IMR-90 (cell line): ENCODE measurements at regions not wholly inside any gene's neighbourhood (a gene's known extent, or its start where the extent isn't known, plus 50 kb on each side); places are given as distances from the start of the nearest gene placed in this dataset.

Experiments used
- ATAC-seq: fragments of 200-7000 bp; cut with Tn5 transposase; 2 replicates; pipeline ENCODE4 v1.9.1; 2020; ENCODE audit warnings: low read depth, mild to moderate bottlenecking, moderate library complexity
- BruUV-seq: library from RNA; stranded (reverse); fragments of 400-500 nt; replicated peaks from 2 replicates; lab custom pipeline; 2021; lab: Mats Ljungman, UMichigan
- CTCF ChIA-PET: fragments of 300-600 bp; formaldehyde crosslinking; extraction: SDS; loops from one replicate; lab custom pipeline; 2021; ENCODE audit warnings: antibody characterized with exemption; lab: Yijun Ruan, JAX
- POLR2A ChIA-PET: fragments of 300-600 bp; sonication (Branson Sonifier 250); formaldehyde crosslinking; loops from one replicate; lab custom pipeline; 2022; ENCODE audit warnings: antibody characterized with exemption; ENCODE audit not compliant: unreplicated experiment; lab: Charles Lee
- DNase-seq: peaks from one replicate; pipeline ENCODE4 v3.0.0; 2013
- H2AFZ ChIP-seq: replicated peaks from 2 replicates; pipeline ENCODE3; 2013; ENCODE audit warnings: low read length, mild to moderate bottlenecking; ENCODE audit not compliant: poor library complexity
- H2AK5ac ChIP-seq: 2 replicates; pipeline ENCODE4 v1.6.1; 2013; ENCODE audit warnings: low read depth, low read length, inconsistent platforms
- H2AK9ac ChIP-seq: replicated peaks from 2 replicates; pipeline ENCODE3; 2013; ENCODE audit warnings: mild to moderate bottlenecking, low read depth, low read length, moderate library complexity; ENCODE audit not compliant: poor library complexity
- H2BK120ac ChIP-seq: 2 replicates; pipeline ENCODE4 v1.6.1; 2013; ENCODE audit warnings: low read depth, low read length, inconsistent platforms
- H2BK15ac ChIP-seq: 3 replicates; pipeline ENCODE4 v1.6.1; 2013; ENCODE audit warnings: low read depth, low read length, inconsistent platforms
- H2BK20ac ChIP-seq: 2 replicates; pipeline ENCODE4 v1.6.1; 2013; ENCODE audit warnings: low read depth, mild to moderate bottlenecking, inconsistent platforms, low read length, moderate library complexity
- H2BK5ac ChIP-seq: 2 replicates; pipeline ENCODE4 v1.6.1; 2013; ENCODE audit warnings: mild to moderate bottlenecking, low read depth, low read length, inconsistent platforms; ENCODE audit not compliant: poor library complexity, severe bottlenecking
- H3K14ac ChIP-seq: replicated peaks from 2 replicates; pipeline ENCODE4 v1.6.1; 2013; ENCODE audit warnings: low read depth, low read length, inconsistent platforms
- H3K18ac ChIP-seq: 2 replicates; pipeline ENCODE4 v1.6.1; 2013; ENCODE audit warnings: low read depth, low read length, control low read depth
- H3K23ac ChIP-seq: 2 replicates; pipeline ENCODE4 v1.6.1; 2013; ENCODE audit warnings: low read depth, low read length, inconsistent platforms
- H3K27ac ChIP-seq: 2 replicates; pipeline ENCODE4 v1.5.1; 2013; ENCODE audit warnings: mild to moderate bottlenecking, control low read depth, low read length; ENCODE audit not compliant: insufficient read depth
- H3K27me3 ChIP-seq: 2 replicates; pipeline ENCODE4 v1.6.1; 2013; ENCODE audit warnings: low read length; ENCODE audit not compliant: control insufficient read depth, insufficient read depth
- H3K36me3 ChIP-seq: 2 replicates; pipeline ENCODE4 v1.6.1; 2013; ENCODE audit warnings: low read length, mixed read lengths; ENCODE audit not compliant: control insufficient read depth, insufficient read depth
- H3K4ac ChIP-seq: 2 replicates; pipeline ENCODE4 v1.6.1; 2013; ENCODE audit warnings: low read depth, low read length, inconsistent platforms
- H3K4me1 ChIP-seq: 2 replicates; pipeline ENCODE4 v1.6.1; 2013; ENCODE audit warnings: low read length, mixed read lengths; ENCODE audit not compliant: control insufficient read depth, insufficient read depth
- H3K4me2 ChIP-seq: 2 replicates; pipeline ENCODE4 v1.6.1; 2013; ENCODE audit warnings: low read depth, mild to moderate bottlenecking, control low read depth, low read length, moderate library complexity
- H3K4me3 ChIP-seq: 2 replicates; pipeline ENCODE4 v1.5.1; 2013; ENCODE audit warnings: low read depth, mild to moderate bottlenecking, control low read depth, low read length, moderate library complexity; ENCODE audit not compliant: insufficient read depth
- H3K56ac ChIP-seq: 2 replicates; pipeline ENCODE4 v1.6.1; 2013; ENCODE audit warnings: low read length, inconsistent platforms; ENCODE audit not compliant: insufficient read depth; ENCODE audit errors: extremely low read depth
- H3K79me1 ChIP-seq, 2 experiments: 2 replicates each; pipeline ENCODE4 v1.6.1; 2013; ENCODE audit warnings: low read length in 2 of 2, inconsistent platforms in 1 of 2, low read depth in 1 of 2
- H3K9ac ChIP-seq: 2 replicates; pipeline ENCODE4 v1.6.1; 2013; ENCODE audit warnings: low read depth, low read length, control low read depth
- H3K9me1 ChIP-seq: 2 replicates; pipeline ENCODE4 v1.6.1; 2013; ENCODE audit warnings: low read length, inconsistent platforms; ENCODE audit not compliant: insufficient read depth
- H3K9me3 ChIP-seq: 2 replicates; pipeline ENCODE4 v1.6.1; 2013; ENCODE audit warnings: low read length; ENCODE audit not compliant: control insufficient read depth, insufficient read depth
- H4K20me1 ChIP-seq: 2 replicates; pipeline ENCODE4 v1.6.1; 2013; ENCODE audit warnings: low read length, inconsistent platforms; ENCODE audit not compliant: insufficient read depth
- H4K5ac ChIP-seq: 2 replicates; pipeline ENCODE4 v1.6.1; 2013; ENCODE audit warnings: mild to moderate bottlenecking, low read depth, low read length, control low read depth
- H4K8ac ChIP-seq, 2 experiments: 2 replicates each; pipeline ENCODE4 v1.6.1; 2013; ENCODE audit warnings: low read depth in 2 of 2, low read length in 2 of 2, control low read depth in 1 of 2, inconsistent platforms in 1 of 2
- H4K91ac ChIP-seq: 2 replicates; pipeline ENCODE4 v1.6.1; 2013; ENCODE audit warnings: low read depth, low read length, inconsistent platforms; ENCODE audit not compliant: insufficient read depth
- BHLHE40 ChIP-seq: fragments of 150-350 bp; IDR thresholded peaks from 2 replicates; pipeline ENCODE4 v1.6.1; 2016; ENCODE audit warnings: mild to moderate bottlenecking, low read depth, low read length
- CEBPB ChIP-seq: IDR thresholded peaks from 2 replicates; pipeline ENCODE4 v1.6.1; 2012; ENCODE audit warnings: low read depth, low read length, improper control_type of control experiment
- MAFK ChIP-seq: IDR thresholded peaks from 2 replicates; pipeline ENCODE4 v1.6.1; 2012; ENCODE audit warnings: low read depth, low read length, improper control_type of control experiment
- MAZ ChIP-seq: IDR thresholded peaks from 2 replicates; pipeline ENCODE4 v1.6.1; 2012; ENCODE audit warnings: low read depth, mild to moderate bottlenecking, low read length, improper control_type of control experiment, moderate library complexity, borderline replicate concordance
- SMC3 ChIP-seq: fragments of 150-350 bp; IDR thresholded peaks from 2 replicates; pipeline ENCODE4 v1.6.1; 2016; ENCODE audit warnings: low read depth, mild to moderate bottlenecking, antibody characterized with exemption, low read length, moderate library complexity
- USF2 ChIP-seq: fragments of 150-350 bp; IDR thresholded peaks from 2 replicates; pipeline ENCODE4 v1.6.1; 2017; ENCODE audit warnings: mild to moderate bottlenecking, antibody characterized with exemption, low read length, low read depth
- WGBS, 2 experiments: methylation state at CpG; one replicate each; pipeline versions ENCODE4 v1.1.5 to v1.1.7; 2013; ENCODE audit warnings: missing lambda C conversion rate in 2 of 2; ENCODE audit not compliant: insufficient read length in 1 of 2; ENCODE audit errors: extremely low coverage in 2 of 2; 5-methylcytosine and 5-hydroxymethylcytosine counted together
- dilution Hi-C: fragments of 300-500 bp; cut with HindIII; formaldehyde crosslinking; loops from one replicate; pipeline ENCODE4 v1.14.3; 2018; ENCODE audit warnings: low sequenced_read_pairs; ENCODE audit not compliant: unreplicated experiment
- in situ Hi-C: fragments of 300-500 bp; cut with MboI; formaldehyde crosslinking; loops from 3 replicates; pipeline ENCODE4 v1.14.3; 2019; ENCODE audit warnings: low sequenced_read_pairs, inconsistent platforms, mixed read lengths
- intact Hi-C: fragments of 100-400 bp; cut with micrococcal nuclease; formaldehyde crosslinking; loops from 2 replicates; pipeline ENCODE4 v1.10.0; 2022

GRCh38 chr3:11924518-11924917, 77.8 kb upstream of the TAMM41 start:
- Histone ChIP-seq H2AK9ac (no peak overlapping the region), H4K91ac (no peak overlapping the region), H3K9me1 (no peaks in the 10 kb centered on the region), H3K4me3 (no peak overlapping the region), H3K56ac (no peak overlapping the region), H4K5ac (no peak overlapping the region), H3K4me2 (no peak overlapping the region), H2BK15ac (no peak overlapping the region), H3K18ac (no peak overlapping the region), H3K36me3 (no peaks in the 10 kb centered on the region), H4K20me1 (no peaks in the 10 kb centered on the region), H2AFZ (no peak overlapping the region), H3K9me3 (no peaks in the 10 kb centered on the region), H2BK120ac (no peak overlapping the region), H4K8ac (no peak overlapping the region), H3K4me1 (no peaks in the 10 kb centered on the region), H3K79me1 (no peaks in the 10 kb centered on the region), H2AK5ac (no peak overlapping the region), H3K14ac (no peak overlapping the region), H3K9ac (no peak overlapping the region), H3K27me3 (peaks cover 7% of the 10 kb centered on the region), H2BK20ac (no peak overlapping the region), H2BK5ac (no peak overlapping the region), H3K23ac (no peak overlapping the region), H3K4ac (no peak overlapping the region), H3K27ac (no peak overlapping the region)
- DNase-seq (no peak), ATAC-seq (no peak)
- TF ChIP-seq USF2 (no peak), SMC3 (no peak), MAFK (no peak), BHLHE40 (no peak), CEBPB (no peak), MAZ (no peak)
- in situ Hi-C loops (no loop called here), intact Hi-C loops (no loop called here), dilution Hi-C loops (no loop called here)
- WGBS, 2 experiments: no CpG with 5 or more reads among the region's 2 CpGs
- BruUV-seq: no TSS peak
- POLR2A ChIA-PET: no interaction called here
- CTCF ChIA-PET: no interaction called here
